Islet of Langerhans (tissue), 1 donor: ENCODE measurements at regions not wholly inside any gene's neighbourhood (a gene's known extent, or its start where the extent isn't known, plus 50 kb on each side); places are given as distances from the start of the nearest gene placed in this dataset.
"Not testable (repeated sequence)": the region's sequence is repeated elsewhere in the genome, so short reads cannot be mapped to it uniquely, and the experiment has no call there.

Experiments used
- FAIRE-seq: peaks from one replicate; lab custom pipeline; 2011; peaks lifted over from hg19 to GRCh38; lab: Jason Lieb, UNC

DNA sequence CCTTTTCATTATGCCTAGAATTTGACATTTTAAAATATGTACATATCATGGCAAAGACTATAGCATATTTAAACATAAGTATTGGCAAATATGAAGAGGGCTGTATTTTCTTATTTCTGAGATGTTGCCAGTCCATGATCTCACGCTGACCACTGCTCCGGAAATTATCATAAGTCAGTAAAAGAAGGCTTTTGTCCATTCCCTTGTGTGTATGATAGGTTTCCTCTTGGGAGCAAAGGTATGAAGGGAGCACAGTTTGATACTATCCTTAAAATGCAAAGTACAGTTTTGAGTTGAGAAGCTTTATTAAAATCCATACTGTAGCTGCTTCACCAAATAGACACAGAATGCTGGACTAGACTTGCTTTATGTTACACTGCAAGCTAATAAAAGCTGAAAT, 52.6 kb upstream of the AGA start:
- no peak for FAIRE-seq

DNA sequence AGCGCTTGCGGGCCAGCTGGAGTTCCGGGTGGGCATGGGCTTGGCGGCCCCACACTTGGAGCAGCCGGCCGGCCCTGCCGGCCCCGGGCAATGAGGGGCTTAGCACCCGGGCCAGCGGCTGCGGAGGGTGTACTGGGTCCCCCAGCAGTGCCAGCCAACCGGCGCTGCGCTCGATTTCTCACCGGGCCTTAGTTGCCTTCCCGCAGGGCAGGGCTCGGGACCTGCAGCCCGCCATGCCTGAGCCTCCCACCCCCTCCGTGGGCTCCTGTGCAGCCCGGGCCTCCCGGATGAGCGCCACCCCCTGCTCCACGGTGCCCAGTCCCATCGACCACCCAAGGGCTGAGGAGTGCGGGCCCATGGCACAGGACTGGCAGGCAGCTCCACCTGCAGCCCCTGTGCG, 53.4 kb upstream of the AGA start:
- not testable (repeated sequence) for FAIRE-seq

DNA sequence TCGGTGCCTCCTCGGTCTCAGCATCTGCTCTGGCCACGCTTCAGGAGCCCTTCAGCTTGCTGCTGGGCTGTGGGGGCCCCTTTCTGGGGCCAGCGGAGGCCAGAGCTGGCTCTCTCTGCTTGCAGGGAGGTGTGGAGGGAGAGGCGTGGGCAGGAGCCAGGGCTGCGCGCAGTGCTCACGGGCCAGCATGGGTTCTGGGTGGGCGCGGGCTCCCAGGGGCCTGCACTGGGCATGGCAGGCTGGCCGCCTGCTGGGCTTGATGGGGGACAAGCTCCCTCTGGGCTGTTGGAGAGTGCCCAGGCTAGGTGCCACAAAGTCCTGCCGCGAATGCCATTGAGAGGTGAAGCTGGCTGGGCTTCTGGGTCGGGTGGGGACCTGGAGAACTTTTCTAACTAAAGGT, 57.3 kb upstream of the AGA start:
- FAIRE-seq, result no peak

DNA sequence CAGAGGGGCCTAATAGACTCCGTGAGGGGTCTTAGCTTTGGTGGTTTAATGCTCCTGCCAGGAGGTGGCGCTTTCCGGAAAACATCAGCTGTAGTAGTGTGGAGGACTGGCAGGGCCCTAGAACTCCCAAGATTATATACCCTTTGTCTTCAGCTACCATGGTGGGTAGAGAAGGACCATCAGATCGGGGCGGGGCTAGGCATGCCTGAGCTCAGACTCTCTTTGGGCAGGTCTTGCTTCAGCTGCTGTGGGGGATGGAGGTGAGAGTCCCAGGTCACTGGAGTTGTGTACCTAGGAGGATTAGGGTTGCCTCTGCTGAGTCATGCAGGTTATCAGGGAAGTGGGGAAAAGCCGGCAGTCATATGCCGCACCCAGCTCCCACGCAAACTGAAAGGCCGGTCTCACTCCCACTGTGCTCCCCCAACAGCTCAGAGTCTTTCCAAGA, 63.0 kb upstream of the AGA start:
- FAIRE-seq, result no peak

DNA sequence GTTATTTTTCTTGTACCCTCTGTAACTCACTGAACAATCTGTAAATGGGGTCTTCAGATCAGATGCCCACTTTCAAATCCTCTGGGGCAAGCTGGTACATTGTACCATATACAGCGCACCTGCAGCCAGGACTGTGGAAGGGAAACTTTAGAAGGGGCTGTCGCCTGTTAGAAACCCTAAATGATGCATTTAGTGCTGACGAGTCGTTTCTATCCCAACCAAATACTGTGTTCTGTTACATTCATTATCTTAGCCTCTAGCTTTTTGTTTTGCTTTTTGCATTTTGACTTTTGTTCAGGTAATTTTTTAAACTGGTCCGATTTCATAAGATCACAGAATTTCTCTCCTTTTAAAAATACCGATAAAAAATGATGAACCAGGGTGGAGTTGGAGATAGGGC, 66.4 kb upstream of the AGA start:
- no peak for FAIRE-seq

DNA sequence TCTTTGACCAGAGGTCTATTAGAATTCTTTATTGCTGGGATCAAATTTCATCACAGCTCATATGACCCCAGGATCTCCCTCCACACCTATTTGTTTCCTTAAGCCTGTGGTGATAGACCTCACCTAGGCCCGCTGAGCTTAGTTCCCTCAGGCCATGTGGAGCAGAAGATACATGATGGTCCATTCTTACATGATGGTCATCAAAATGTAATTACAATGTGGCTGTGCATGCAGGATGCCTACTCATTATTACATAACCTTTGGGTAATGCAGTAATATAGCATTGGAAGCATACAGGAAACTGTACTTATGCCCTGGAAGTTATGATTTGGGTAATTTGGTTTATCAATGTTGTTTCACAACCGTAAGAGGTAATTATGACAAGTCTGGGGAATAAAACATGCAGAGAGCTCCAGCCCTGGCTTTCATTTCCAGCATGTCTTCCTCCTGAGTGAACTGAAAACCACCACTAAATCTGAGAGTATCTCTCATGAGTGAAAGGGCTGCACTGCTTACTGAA, 67.0 kb upstream of the AGA start:
- no peak for FAIRE-seq

DNA sequence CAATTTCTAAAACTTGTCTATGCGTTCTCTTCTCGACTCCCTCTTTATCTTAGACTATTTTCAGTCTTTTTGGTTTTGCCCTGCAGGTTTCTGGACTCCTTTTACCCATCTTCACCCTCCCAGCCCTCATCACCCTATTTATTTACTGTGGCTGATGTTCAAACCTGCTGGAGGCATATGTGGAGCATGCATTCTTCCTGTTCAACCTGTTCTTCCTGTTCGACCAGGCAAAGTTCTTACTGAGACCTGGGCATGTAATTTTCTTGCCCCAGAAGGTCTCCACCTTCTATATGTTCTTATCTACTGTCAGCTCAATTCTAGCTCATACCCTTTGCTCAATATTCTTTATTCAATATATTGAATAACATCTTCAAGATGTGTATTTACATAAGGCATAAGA, 69.4 kb upstream of the AGA start:
- no peak for FAIRE-seq

DNA sequence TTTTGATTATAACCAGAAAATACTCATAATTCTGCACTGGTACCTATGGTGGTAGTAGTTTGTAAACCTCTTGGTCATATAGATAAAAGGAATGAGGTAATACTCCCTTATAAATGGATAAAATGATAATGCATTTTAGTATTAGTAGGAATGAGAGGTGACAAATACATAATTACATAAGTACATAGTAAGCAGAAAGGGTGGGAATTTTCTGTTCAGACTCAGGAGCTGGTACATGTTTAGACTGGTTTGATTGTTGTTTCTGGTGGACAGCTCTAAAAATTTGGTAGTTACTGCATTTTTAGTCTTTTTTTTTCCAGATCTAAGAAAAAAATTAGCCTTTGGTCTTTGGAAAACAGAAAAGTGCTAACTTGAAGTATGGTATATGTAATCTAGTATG, 70.4 kb upstream of the AGA start:
- no peak for FAIRE-seq

DNA sequence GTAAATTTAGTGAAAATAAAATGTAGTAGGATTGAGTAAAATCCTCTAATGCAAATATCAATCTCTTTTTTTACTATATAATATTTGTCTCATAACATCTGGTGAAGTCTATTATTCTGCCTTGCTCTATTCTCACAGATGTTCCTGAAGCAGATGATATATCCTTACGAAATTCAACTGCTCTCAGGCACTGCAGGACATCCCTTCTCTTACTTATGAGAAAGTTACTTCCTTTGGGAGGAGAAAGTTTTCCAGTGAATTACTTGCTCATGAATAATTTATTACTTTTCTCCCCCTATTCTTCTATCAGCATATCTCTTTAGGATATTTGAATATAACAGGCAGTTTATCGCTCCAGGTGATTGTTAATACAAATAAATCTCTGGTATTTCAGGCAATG, 75.6 kb upstream of the AGA start:
- no peak for FAIRE-seq

DNA sequence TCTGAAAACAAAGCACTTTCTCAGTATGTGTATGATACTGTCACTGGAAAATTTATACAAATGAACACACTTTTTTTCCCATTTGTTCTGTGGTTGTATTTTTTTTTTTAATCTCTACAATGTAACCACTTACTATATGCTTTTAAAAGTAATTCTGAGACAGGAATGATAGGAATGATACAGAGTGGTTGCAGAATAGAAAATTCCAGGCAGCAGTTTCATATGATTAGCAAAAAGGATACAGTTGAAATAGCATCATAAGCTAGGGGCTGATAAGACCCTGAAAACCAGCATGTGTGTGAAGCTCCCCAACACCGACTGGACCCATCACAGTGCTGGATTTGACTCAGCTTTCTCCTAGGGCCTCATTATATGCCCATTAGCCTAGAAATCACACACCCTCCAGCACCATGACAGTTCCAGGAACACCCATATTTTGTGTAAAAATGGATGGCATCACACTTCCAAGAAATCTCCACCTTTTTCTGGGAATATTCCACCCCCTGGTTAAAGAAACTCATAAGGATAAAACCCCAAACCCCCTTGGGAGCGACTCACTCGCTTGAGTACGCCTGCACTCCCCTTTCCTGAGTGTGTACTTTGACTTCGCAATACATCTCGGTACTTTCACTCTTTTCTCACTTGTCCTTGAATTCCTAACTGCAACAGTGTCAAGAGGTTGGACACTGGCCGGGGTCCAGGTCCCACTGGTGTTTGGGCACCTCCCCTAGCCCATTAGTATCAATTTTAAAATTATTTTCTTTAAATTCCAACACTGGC, 77.4 kb upstream of the AGA start:
- FAIRE-seq, result no peak

DNA sequence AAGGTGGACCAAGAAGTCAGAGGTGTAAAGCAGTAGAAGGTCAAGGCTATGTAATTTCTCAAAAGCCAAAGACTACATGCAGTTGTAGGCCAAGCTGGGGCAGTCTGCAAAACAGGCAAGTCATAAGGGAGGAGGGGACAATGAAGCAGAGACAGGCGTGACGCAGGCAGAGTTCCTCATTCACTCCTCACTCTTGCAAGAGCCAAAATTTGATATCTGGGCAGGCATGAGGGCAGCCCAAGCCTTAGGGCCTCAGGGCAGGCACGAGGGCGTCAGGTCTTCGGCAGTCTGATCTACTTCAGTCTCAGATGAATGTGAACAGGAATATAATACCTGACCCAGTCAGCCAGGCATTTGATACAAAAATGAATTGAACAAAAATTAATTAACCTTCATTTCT, 86.4 kb upstream of the AGA start:
- FAIRE-seq, result no peak

DNA sequence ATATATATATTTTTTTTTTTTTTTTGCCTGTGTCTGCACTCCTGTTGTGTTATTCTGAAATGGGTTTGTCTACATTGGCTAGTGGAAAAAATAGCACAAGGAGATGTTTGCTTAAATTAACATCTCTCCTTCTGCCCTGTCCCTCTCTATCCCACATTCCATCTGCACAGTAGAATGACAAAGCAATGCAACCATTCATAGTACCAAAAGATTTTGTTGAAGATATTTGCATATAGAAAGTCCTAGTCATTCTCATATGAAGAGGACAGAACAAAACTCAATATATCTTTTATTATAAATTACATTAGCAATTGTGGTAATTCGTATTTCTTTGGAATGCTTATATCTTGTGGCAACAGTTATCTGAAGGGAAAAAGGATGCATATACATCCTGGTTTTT, 88.3 kb upstream of the AGA start:
- no peak for FAIRE-seq

DNA sequence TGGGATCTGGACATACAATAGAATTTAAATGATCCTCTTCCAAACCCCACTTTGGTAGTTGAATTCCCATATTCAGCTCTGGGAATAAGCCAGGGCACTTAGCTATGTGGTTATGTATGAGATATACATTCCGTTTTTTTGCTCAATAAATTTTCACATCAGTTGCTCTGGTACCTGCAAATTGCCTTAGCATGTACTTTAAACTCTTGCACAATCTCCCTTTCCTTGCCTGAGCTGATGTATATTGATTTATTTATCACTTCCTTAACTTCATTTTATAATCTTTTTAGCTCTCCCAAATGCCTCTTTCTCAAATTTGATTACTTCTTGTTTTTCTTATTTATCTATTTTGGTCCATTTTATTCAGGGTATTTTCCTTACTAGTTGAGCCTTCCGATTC, 90.1 kb upstream of the AGA start:
- no peak for FAIRE-seq

DNA sequence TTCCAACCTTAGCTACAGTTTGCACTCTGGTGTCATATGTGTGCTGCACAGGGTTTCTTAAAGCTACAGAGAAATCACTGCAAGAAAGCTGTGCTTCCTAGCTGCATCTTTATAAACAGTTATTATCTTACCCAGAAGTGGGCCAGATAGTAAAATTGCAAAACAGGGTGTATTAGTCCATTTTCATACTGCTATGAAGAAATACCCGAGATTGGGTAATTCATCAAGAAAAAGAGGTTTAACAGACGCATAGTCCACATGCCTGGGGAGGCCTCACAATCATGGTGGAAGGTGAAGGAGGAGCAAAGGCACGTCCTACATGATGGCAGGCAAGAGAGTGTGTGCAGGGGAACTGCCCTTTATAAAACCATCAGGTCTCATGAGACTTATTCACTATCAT, 92.6 kb upstream of the AGA start:
- not testable (repeated sequence) for FAIRE-seq

DNA sequence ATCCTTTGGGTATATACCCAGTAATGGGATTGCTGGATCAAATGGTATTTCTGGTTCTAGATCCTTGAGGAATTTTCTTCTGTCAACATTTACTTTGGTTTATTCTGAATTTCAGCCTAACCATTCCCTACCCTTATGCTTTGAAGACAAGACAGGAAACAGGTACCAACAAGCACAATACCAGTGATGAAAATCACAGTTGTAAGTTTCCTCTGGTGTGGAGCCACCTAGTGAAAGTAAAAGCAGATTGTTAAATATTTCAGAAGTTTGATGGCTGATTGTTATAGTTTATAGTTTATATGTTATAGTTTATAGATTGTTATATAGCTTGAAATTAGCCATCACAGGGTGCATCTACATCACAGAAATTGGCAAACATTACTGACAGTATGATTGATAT, 104.5 kb upstream of the AGA start:
- no peak for FAIRE-seq

DNA sequence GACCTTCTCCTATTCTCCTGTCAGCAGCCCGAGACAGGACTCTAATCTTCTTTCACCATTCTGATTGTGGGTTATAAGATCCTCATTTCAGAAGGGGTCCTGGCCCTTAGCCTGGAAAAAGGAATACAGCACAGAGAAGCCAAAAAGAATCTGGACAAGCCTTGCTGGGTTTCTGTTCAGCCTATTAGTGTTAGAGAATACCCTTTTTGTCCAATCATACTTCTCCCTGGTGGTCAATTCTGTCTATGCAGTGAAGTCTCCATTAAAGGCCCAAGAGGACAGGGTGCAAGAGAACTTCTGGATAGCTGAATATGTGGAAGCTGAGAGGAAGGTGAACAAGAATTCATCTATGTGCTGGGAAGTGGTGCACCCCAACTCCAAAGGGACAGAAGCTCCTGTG, 105.7 kb upstream of the AGA start:
- FAIRE-seq, result no peak

DNA sequence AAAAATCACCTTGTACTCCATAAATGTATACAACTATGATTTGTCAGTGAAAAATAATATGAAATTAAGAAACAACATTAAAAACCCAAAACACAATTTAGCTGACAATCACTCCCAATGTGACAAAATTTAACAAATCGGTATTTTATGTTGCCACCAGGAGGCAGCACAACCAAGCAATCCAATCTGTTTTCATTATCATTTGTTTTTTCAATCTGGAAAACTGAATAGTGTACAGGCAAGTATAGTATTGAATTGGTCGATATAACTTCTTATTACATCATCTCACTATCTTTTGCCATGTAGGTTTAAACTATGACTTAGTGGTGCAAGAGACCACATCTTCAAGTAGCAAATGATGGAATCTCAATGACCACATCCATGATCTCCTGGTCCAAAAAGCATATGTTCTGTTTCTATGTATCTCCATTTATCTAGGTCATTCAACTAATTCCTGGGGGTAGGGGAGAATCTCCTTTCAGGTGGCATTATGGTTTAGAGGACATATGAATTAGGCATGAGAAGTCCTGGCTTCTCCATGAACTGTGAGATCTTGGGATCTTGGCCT, 112.9 kb upstream of the AGA start:
- peak; percentile 27 for FAIRE-seq

DNA sequence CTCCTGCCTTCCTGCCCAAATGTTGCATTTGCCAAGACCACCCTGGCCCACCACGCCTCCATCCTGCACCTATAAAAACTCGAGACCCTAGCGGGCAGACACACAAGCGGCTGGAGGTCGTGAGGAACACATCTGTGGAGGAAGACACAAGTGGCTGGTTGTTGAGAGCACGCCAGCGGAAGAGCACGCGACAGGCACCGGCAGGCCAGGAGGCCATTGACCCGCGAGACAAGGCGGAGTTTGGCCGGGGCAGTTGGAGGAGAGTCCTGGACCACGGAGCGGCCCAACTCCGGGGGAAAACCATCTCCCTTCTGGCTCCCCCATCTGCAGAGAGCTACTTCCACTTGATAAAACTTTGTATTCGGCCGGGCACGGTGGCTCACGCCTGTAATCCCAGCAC, 115.2 kb upstream of the AGA start:
- no peak for FAIRE-seq

DNA sequence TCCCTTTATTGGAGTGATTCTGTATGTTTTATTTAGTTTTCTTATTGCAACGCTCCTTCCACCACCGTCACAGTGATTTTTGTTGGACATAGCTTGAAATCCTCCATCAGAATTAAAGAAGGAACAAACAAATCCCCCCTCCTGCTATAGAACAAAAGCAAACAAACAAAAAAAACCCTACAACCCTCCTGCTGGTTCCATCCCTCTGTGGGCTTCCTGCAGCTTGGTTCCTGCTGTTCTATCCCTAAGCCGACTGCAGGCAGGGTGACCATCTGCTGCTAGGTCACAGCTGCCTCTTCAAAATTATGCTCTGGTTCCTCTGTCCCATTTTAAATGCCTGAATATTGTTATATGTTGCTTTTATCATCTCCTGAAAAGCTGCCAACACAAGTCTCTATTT, 116.8 kb upstream of the AGA start:
- FAIRE-seq, result no peak

DNA sequence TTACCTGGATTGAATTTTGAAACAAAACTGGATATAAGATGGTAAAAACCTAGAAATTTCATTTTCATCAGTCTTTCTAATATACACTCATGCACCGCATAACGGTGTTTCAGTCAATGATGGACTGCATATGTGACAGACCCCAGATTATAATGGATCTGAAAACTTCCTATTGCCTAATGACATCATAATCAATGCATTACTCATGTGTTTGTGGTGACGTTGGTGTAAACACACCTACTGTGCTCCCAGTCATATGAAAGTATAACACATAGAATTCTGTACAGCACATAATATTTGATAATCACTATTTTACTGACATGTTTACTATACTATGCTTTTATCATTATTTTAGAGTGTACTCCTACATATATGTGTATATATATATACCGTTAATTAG, 119.9 kb upstream of the AGA start:
- FAIRE-seq, result no peak

DNA sequence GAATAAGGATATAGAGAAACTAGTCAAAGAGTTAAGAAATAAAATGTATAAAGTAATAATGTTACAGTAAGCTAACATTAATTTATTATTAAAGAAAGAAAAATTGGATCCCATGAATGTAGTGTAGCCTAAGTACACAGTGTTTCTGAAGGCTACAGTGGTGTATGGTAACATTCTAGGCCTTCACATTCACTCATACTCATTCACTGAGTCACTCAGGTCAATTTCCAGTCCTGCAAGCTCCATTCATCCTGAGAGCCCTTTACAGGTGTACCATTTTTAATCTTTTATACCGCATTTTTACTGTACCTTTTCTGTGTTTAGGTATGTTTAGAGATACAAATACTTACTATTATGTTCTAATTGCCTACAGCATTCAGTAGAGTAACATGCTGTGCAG, 120.6 kb upstream of the AGA start:
- no peak for FAIRE-seq

DNA sequence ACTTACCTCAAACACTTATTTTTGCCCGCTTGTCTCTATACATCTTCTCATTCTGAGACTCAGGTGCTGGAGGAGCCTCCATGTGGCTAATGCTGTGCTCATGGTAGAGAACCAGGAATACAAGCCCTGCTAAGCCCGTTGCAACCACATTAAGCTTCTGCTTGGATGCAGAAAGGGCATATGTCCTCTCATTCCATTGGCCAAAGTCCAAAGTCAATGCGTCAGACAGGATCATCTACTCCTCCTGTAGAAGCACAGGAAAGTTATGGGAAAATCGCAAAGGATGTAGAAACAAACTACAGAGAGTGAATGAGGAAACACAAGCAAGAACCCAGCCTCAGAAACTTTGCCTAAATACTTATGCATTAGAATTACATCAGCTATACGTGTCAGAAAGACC, 124.5 kb upstream of the AGA start:
- no peak for FAIRE-seq

DNA sequence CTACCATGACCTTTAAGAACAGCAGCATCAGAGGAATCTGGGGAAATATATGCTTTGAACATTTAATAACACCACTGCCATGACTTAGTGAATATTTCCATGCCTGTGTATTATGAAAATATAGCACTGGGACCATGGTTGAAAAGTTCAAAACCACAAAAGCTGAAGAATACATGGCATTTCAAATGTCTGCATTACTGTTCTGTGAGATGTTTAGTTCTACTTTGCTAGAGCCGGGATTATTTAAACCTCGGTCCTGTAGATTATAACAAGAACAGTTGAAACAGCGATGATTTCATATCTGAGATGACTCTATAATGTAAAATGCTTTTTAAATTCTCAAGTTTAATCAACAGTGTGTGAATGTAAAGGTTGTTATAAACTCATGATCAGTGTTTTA, 126.7 kb upstream of the AGA start:
- no peak for FAIRE-seq

DNA sequence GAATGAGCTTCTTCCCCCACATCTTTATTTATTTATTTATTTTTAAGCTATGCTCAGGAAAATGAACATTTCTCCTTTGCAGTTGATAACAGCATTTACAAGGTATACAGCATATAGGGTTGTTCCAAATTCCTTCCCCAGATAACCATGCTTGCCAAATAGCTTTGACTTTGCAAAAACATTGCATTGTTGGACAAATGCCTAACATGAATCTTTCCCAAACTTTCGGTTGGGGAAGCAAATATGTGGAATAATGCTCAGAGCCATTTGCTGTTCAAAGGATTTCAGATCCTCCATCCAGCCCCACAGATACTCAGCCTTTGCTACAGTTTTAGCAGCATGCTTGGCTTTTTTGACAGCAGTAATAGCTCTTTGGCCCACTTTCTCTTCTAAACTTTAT, 127.2 kb upstream of the AGA start:
- no peak for FAIRE-seq
